ENCODE measurements at regions not wholly inside any gene's neighbourhood (a gene's known extent, or its start where the extent isn't known, plus 50 kb on each side); places are given as distances from the start of the nearest gene placed in this dataset.

DNA sequence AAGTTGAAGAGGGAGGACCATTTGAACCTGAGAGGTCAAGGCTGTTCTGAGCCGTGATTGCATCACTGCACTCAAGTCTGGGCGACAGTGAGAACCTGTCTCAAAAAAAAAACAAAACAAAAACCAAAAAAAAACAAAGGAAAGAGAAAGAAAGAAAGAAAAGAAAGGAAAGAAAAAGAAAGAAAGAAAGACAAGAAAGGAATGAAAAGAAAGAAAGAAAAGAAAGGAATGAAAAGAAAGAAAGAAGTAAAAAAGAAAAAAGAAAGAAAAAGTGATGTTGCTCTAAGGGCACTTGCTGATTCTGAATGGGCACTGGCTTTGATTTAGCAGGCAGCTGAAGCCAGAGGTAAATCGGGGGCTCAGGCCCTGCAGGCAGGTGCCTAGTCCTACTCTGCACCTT lies 161.0 kb downstream of the MCHR2 start:
- TF ChIP-seq CTCF (IDR thresholded peaks at IDR 0.05): no peak
- no peak for TF ChIP-seq ZBTB33 (IDR thresholded peaks at IDR 0.05; ENCODE audit: borderline replicate concordance, low read depth)
- no peak for TF ChIP-seq POLR2AphosphoS5 (IDR thresholded peaks at IDR 0.05; ENCODE audit: low read depth, low read length)
- no peak for TF ChIP-seq EP300 (IDR thresholded peaks at IDR 0.05; ENCODE audit: borderline replicate concordance in 1 of 2, low read depth in 1 of 2, low read length in 1 of 2)
- TF ChIP-seq SMC3 (IDR thresholded peaks at IDR 0.05; ENCODE audit: low read depth, low read length): no peak
- TF ChIP-seq MAX (IDR thresholded peaks at IDR 0.05; ENCODE audit: low read depth): no peak
- no peak for TF ChIP-seq YY1 (IDR thresholded peaks at IDR 0.05; ENCODE audit: low read depth)

Measured in SK-N-SH (cell line).